ENCODE measurements at regions not wholly inside any gene's neighbourhood (a gene's known extent, or its start where the extent isn't known, plus 50 kb on each side); places are given as distances from the start of the nearest gene placed in this dataset.

GRCh38 chr2:240204431-240205276 lies 64.2 kb upstream of the OTOS start:
- WGBS (ENCODE audit: insufficient coverage): 84% methylated on average over 17 of the region's 17 CpGs
- Mint-ChIP-seq H3K36me3 (no peaks in the 10 kb centered on the region), H3K4me1 (peaks cover 18% of the 10 kb centered on the region in 2 donors), H3K27ac (no peak overlapping the region), H3K27me3 (ENCODE audit: low read depth in 2 of 2) (peaks cover 5 to 16% of the 10 kb centered on the region in 2 donors), H3K9me3 (no peaks in the 10 kb centered on the region), H3K4me3 (no peak overlapping the region)
- Histone ChIP-seq H3K4me3 (ENCODE audit: low read length) (no peak overlapping the region), H3K36me3 (ENCODE audit: control insufficient read depth, insufficient read depth, low read length) (no peaks in the 10 kb centered on the region), H3K4me1 (ENCODE audit: control insufficient read depth, insufficient read depth, low read length) (peaks cover 13% of the 10 kb centered on the region), H3K27ac (ENCODE audit: low read length) (no peak overlapping the region), H3K27me3 (ENCODE audit: control insufficient read depth, insufficient read depth, low read length) (peaks cover 2% of the 10 kb centered on the region), H3K9me3 (ENCODE audit: control insufficient read depth, insufficient read depth, low read length) (no peaks in the 10 kb centered on the region)
- ATAC-seq (no peak), DNase-seq (peak in 1 of 2 donors; percentile 13)
- intact Hi-C loops (cut with micrococcal nuclease): no loop called here
- TF ChIP-seq CTCF (IDR thresholded peaks at IDR 0.05): no peak

DNA sequence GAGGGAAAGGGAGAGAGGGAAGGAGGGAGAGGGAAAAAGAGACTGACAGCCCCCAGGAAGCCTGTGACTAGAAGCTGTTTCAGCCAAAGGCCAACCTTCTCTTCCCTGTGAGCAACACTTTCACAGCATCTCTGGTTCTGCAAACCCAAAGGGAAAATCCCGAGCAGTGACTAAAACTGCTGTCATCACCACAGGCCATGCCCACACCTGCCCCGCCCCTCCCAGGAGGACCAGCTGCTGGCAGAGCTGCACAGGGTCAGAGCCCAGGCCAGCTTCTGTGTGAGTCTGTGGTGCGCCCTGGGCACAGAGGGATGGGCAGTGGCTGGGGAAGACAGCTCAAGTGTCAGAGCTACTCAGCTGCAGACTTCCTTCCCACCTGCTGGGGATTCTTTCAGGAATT lies 64.9 kb upstream of the OTOS start:
- Mint-ChIP-seq H3K4me1 (peaks cover 11 to 13% of the 10 kb centered on the region in 2 donors), H3K36me3 (no peaks in the 10 kb centered on the region), H3K27ac (no peak overlapping the region), H3K27me3 (ENCODE audit: low read depth in 2 of 2) (peaks cover 5 to 16% of the 10 kb centered on the region in 2 donors), H3K4me3 (no peak overlapping the region), H3K9me3 (no peaks in the 10 kb centered on the region)
- H3K27me3 ChIP-seq (ENCODE audit: control insufficient read depth, insufficient read depth, low read length): peaks cover 2% of the 10 kb centered on the region
- no peak overlapping the region for H3K27ac ChIP-seq (ENCODE audit: low read length)
- intact Hi-C loops (cut with micrococcal nuclease): no loop called here
- ATAC-seq: peak in 1 of 3 donors; percentile 31
- peak in 1 of 2 donors; percentile 14 for DNase-seq
- no peak for TF ChIP-seq CTCF (IDR thresholded peaks at IDR 0.05)
- H3K4me1 ChIP-seq (ENCODE audit: control insufficient read depth, insufficient read depth, low read length): peaks cover 10% of the 10 kb centered on the region
- H3K36me3 ChIP-seq (ENCODE audit: control insufficient read depth, insufficient read depth, low read length): no peaks in the 10 kb centered on the region
- 38% methylated on average over 3 of the region's 3 CpGs for WGBS (ENCODE audit: insufficient coverage)
- H3K9me3 ChIP-seq (ENCODE audit: control insufficient read depth, insufficient read depth, low read length): no peaks in the 10 kb centered on the region
- no peak overlapping the region for H3K4me3 ChIP-seq (ENCODE audit: low read length)

DNA sequence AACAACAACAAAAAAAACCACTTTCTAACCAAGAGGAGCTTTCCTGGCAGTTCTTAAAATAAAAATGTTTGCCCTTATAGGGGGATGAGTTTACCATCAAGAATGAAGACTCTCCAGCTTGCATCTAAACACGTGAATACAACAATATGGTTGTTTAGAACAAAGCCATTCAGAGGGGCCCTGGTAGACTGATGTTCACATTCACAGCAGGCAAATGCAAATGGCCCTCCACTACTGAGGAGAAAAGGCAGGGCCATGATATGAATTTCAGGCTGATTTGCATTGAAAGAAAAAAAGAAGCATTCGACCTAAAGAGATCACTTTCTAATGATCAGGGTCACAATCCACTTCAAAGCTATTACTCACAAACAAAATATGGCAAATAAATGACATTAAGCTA lies 65.3 kb upstream of the OTOS start:
- Histone ChIP-seq H3K27ac (ENCODE audit: low read length) (no peak overlapping the region), H3K4me1 (ENCODE audit: control insufficient read depth, insufficient read depth, low read length) (peaks cover 6% of the 10 kb centered on the region), H3K9me3 (ENCODE audit: control insufficient read depth, insufficient read depth, low read length) (no peaks in the 10 kb centered on the region), H3K4me3 (ENCODE audit: low read length) (no peak overlapping the region), H3K36me3 (ENCODE audit: control insufficient read depth, insufficient read depth, low read length) (no peaks in the 10 kb centered on the region), H3K27me3 (ENCODE audit: control insufficient read depth, insufficient read depth, low read length) (peaks cover 2% of the 10 kb centered on the region)
- Mint-ChIP-seq H3K9me3 (no peaks in the 10 kb centered on the region), H3K4me1 (peaks cover 7 to 9% of the 10 kb centered on the region in 2 donors), H3K4me3 (no peak overlapping the region), H3K27me3 (ENCODE audit: low read depth in 2 of 2) (peaks cover 5 to 16% of the 10 kb centered on the region in 2 donors), H3K36me3 (no peaks in the 10 kb centered on the region), H3K27ac (no peak overlapping the region)
- intact Hi-C loops (cut with micrococcal nuclease): no loop called here
- ATAC-seq: no peak
- TF ChIP-seq CTCF (IDR thresholded peaks at IDR 0.05): no peak
- DNase-seq: no peak
- WGBS (ENCODE audit: insufficient coverage): 22% methylated on average over 2 of the region's 2 CpGs
